ENCODE measurements at regions not wholly inside any gene's neighbourhood (a gene's known extent, or its start where the extent isn't known, plus 50 kb on each side); places are given as distances from the start of the nearest gene placed in this dataset.

- no peak for TF ChIP-seq CTCF (IDR thresholded peaks at IDR 0.05)
- no peak for TF ChIP-seq POLR2A (IDR thresholded peaks at IDR 0.05)
Measured at GRCh38 chr18:39994498-39994897, 1960.5 kb upstream of the PIK3C3 start.

Data from testis (tissue), 2 donors.